GM12878 (cell line): ENCODE measurements at regions not wholly inside any gene's neighbourhood (a gene's known extent, or its start where the extent isn't known, plus 50 kb on each side); places are given as distances from the start of the nearest gene placed in this dataset.

Source experiments
- ATAC-seq: fragments of 200-7000 bp; cut with Tn5 transposase; 3 replicates; pipeline ENCODE4 v1.9.1; 2020; ENCODE audit warnings: mild to moderate bottlenecking, moderate library complexity
- BruUV-seq: library from RNA; stranded (reverse); fragments of 400-500 nt; replicated peaks from 2 replicates; lab custom pipeline; 2021; lab: Mats Ljungman, UMichigan
- CTCF ChIA-PET: fragments of 300-600 bp; sonication (Branson Sonifier 250); formaldehyde crosslinking; extraction: SDS; loops from one replicate; lab custom pipeline; 2021; ENCODE audit warnings: inconsistent platforms; lab: Yijun Ruan, JAX
- POLR2A ChIA-PET: fragments of 350-600 bp; formaldehyde crosslinking; extraction: SDS; loops from one replicate; lab custom pipeline; 2021; ENCODE audit warnings: inconsistent platforms; lab: Charles Lee
- RAD21 ChIA-PET: fragments of 300-600 bp; sonication (Branson Sonifier 250); formaldehyde crosslinking; loops from one replicate; lab custom pipeline; 2023; ENCODE audit warnings: antibody characterized with exemption; ENCODE audit not compliant: unreplicated experiment; lab: Charles Lee
- SMC1A ChIA-PET: fragments of 300-600 bp; sonication (Branson Sonifier 250); formaldehyde crosslinking; loops from one replicate; lab custom pipeline; 2023; ENCODE audit not compliant: unreplicated experiment, uncharacterized antibody; lab: Charles Lee
- DNase-seq: peaks from one replicate; pipeline ENCODE4 v3.0.0-alpha.2; 2011; ENCODE audit warnings: low read depth, low spot score
- FAIRE-seq: peaks from 3 replicates; lab custom pipeline; 2011; peaks lifted over from hg19 to GRCh38; lab: Jason Lieb, UNC
- H2AFZ ChIP-seq: 2 replicates; pipeline ENCODE4 v1.6.0; 2011; ENCODE audit warnings: low read depth, low read length, control low read depth; ENCODE audit not compliant: control insufficient read depth
- H3K27ac ChIP-seq: 2 replicates; pipeline ENCODE4 v1.5.1; 2011; ENCODE audit warnings: control low read depth; ENCODE audit not compliant: control insufficient read depth, insufficient read depth
- H3K27me3 ChIP-seq, 2 experiments: replicated peaks in 1 of 2; 2 replicates each; pipeline versions ENCODE4 v1.6.0 to v1.6.1; 2011; ENCODE audit warnings: low read length in 1 of 2; ENCODE audit not compliant: control insufficient read depth in 2 of 2, insufficient read depth in 2 of 2
- H3K36me3 ChIP-seq, 2 experiments: 2 replicates each; pipeline ENCODE4 v1.5.1; 2011; ENCODE audit warnings: low read length in 1 of 2; ENCODE audit not compliant: control insufficient read depth in 2 of 2, insufficient read depth in 2 of 2
- H3K4me1 ChIP-seq: 2 replicates; pipeline ENCODE4 v1.6.1; 2011; ENCODE audit warnings: mild to moderate bottlenecking, low read length, moderate library complexity, mixed read lengths; ENCODE audit not compliant: control insufficient read depth, insufficient read depth
- H3K4me2 ChIP-seq: 2 replicates; pipeline ENCODE4 v1.6.0; 2011; ENCODE audit warnings: control low read depth; ENCODE audit not compliant: control insufficient read depth, insufficient read depth
- H3K4me3 ChIP-seq: fragments of 200-600 bp; sonication (generic); 2 replicates; pipeline ENCODE4 v1.5.1; 2016
- H3K79me2 ChIP-seq: 2 replicates; pipeline ENCODE4 v1.6.0; 2011; ENCODE audit warnings: low read length; ENCODE audit not compliant: control insufficient read depth, insufficient read depth
- H3K9ac ChIP-seq: 2 replicates; pipeline ENCODE4 v1.8.0; 2011; ENCODE audit warnings: low read length, control low read depth, mixed read lengths; ENCODE audit not compliant: control insufficient read depth, insufficient read depth
- H3K9me3 ChIP-seq: replicated peaks from 3 replicates; pipeline ENCODE4 v1.5.1; 2011; ENCODE audit warnings: mild to moderate bottlenecking, low read length; ENCODE audit not compliant: control insufficient read depth, insufficient read depth
- H4K20me1 ChIP-seq: 2 replicates; pipeline ENCODE4 v1.6.0; 2011; ENCODE audit not compliant: control insufficient read depth, insufficient read depth
- CBX5 ChIP-seq: sonication (generic); IDR thresholded peaks from 2 replicates; pipeline ENCODE4 v1.6.1; 2016; ENCODE audit warnings: low read depth, moderate library complexity, mild to moderate bottlenecking, inconsistent platforms
- ESRRA ChIP-seq: IDR thresholded peaks from 2 replicates; pipeline ENCODE4 v1.6.1; 2012; ENCODE audit warnings: mild to moderate bottlenecking, low read length, improper control_type of control experiment
- EZH2 ChIP-seq: IDR thresholded peaks from 2 replicates; pipeline ENCODE4 v1.6.1; 2012; ENCODE audit warnings: low read depth, mild to moderate bottlenecking, control low read depth, inconsistent platforms, low read length, borderline replicate concordance; ENCODE audit not compliant: control insufficient read depth
- MXI1 ChIP-seq: fragments of 150-350 bp; IDR thresholded peaks from 2 replicates; pipeline ENCODE4 v1.6.1; 2011; ENCODE audit warnings: low read depth, mild to moderate bottlenecking, inconsistent platforms, low read length, improper control_type of control experiment
- MYC ChIP-seq: IDR thresholded peaks from 2 replicates; pipeline ENCODE4 v1.6.1; 2011; ENCODE audit warnings: mild to moderate bottlenecking, low read length, moderate library complexity, inconsistent platforms; ENCODE audit not compliant: insufficient read depth, insufficient replicate concordance, insufficient read length, severe bottlenecking
- RUNX3 ChIP-seq: IDR thresholded peaks from 2 replicates; pipeline ENCODE4 v1.6.1; 2012; ENCODE audit warnings: low read length, inconsistent platforms
- SMAD1 ChIP-seq: fragments of 450-650 bp; IDR thresholded peaks from 2 replicates; pipeline ENCODE4 v1.6.1; 2018; ENCODE audit warnings: mild to moderate bottlenecking, low read depth; ENCODE audit not compliant: partially characterized antibody
- SMARCA5 ChIP-seq: fragments of 450-650 bp; IDR thresholded peaks from 2 replicates; pipeline ENCODE4 v1.6.1; 2017; ENCODE audit warnings: mild to moderate bottlenecking
- ZNF24 ChIP-seq: fragments of 450-650 bp; IDR thresholded peaks from 2 replicates; pipeline ENCODE4 v1.6.1; 2017; ENCODE audit warnings: antibody characterized with exemption, mild to moderate bottlenecking
- ZNF274 ChIP-seq: IDR thresholded peaks from one replicate; pipeline ENCODE4 v1.8.0; 2011; ENCODE audit not compliant: insufficient read length, insufficient read depth
- WGBS: methylation state at CpG from one replicate; pipeline ENCODE4 v1.1.6; 2016; ENCODE audit warnings: low lambda C conversion rate; ENCODE audit not compliant: insufficient replicate concordance, insufficient coverage; ENCODE audit errors: missing lambda C conversion rate; 5-methylcytosine and 5-hydroxymethylcytosine counted together
- in situ Hi-C: fragments of 300-500 bp; cut with MboI; formaldehyde crosslinking; loops from 9 replicates; pipeline ENCODE4 v1.14.3; 2018; ENCODE audit warnings: mixed read lengths
- intact Hi-C: fragments of 100-400 bp; cut with micrococcal nuclease; formaldehyde crosslinking; loops from one replicate; pipeline ENCODE4 v1.14.2; 2022; ENCODE audit not compliant: unreplicated experiment
- TF ChIP-seq, protein P1 (sequence below): IDR thresholded peaks from 2 replicates; pipeline ENCODE4 v1.6.1; 2011; ENCODE audit warnings: mild to moderate bottlenecking, low read depth, low read length, moderate library complexity; ENCODE audit not compliant: insufficient replicate concordance
- TF ChIP-seq, protein P2 (sequence below): fragments of 450-650 bp; IDR thresholded peaks from 2 replicates; pipeline ENCODE4 v1.6.1; 2017; ENCODE audit warnings: low read depth, mild to moderate bottlenecking, moderate library complexity
- TF ChIP-seq, protein P3 (sequence below): fragments of 450-650 bp; conservative IDR thresholded peaks from 2 replicates; pipeline ENCODE4 v1.6.1; 2017; ENCODE audit warnings: mild to moderate bottlenecking, moderate library complexity
- TF ChIP-seq, protein P4 (sequence below): fragments of 450-650 bp; IDR thresholded peaks from 2 replicates; pipeline ENCODE4 v1.6.1; 2016; ENCODE audit warnings: mild to moderate bottlenecking
- TF ChIP-seq, protein P5 (sequence below): IDR thresholded peaks from 2 replicates; pipeline ENCODE4 v1.6.1; 2011; ENCODE audit warnings: borderline replicate concordance, low read depth, mild to moderate bottlenecking, moderate library complexity, mixed read lengths, low read length; ENCODE audit not compliant: insufficient read depth; ENCODE audit errors: extremely low read length

DNA sequence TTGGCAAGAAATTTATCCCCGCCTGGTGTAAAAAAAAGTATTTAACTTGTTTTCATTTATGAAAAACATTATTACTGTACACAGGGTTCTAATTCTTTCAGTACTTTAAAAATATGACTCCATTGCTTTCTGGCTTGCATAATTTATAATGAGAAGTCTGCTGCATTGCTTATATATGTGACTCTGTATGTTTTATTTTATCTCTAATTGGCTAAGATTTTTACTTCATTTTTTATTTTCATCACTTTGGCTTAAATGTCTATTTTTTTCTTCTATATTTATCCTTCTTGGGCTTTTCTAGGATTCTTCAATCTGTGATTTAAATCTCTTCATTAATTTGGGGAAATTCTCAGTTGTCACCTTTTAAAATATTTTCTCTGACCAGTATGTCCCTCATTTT is 636.6 kb upstream of the NR2F2 start:
- TF ChIP-seq CBX5: peak; percentile 74; the same call in 1 of the 2 replicates
- TF ChIP-seq ZNF24: no peak
- no peak for TF ChIP-seq MXI1
- no peak for TF ChIP-seq MYC
- no peak for TF ChIP-seq RUNX3
- TF ChIP-seq, protein P1, sequence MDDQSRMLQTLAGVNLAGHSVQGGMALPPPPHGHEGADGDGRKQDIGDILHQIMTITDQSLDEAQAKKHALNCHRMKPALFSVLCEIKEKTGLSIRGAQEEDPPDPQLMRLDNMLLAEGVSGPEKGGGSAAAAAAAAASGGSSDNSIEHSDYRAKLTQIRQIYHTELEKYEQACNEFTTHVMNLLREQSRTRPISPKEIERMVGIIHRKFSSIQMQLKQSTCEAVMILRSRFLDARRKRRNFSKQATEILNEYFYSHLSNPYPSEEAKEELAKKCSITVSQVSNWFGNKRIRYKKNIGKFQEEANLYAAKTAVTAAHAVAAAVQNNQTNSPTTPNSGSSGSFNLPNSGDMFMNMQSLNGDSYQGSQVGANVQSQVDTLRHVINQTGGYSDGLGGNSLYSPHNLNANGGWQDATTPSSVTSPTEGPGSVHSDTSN: no peak
- TF ChIP-seq, protein P2, sequence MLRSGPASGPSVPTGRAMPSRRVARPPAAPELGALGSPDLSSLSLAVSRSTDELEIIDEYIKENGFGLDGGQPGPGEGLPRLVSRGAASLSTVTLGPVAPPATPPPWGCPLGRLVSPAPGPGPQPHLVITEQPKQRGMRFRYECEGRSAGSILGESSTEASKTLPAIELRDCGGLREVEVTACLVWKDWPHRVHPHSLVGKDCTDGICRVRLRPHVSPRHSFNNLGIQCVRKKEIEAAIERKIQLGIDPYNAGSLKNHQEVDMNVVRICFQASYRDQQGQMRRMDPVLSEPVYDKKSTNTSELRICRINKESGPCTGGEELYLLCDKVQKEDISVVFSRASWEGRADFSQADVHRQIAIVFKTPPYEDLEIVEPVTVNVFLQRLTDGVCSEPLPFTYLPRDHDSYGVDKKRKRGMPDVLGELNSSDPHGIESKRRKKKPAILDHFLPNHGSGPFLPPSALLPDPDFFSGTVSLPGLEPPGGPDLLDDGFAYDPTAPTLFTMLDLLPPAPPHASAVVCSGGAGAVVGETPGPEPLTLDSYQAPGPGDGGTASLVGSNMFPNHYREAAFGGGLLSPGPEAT: peak; percentile 71; the same call in 1 of the 2 replicates
- TF ChIP-seq, protein P3, sequence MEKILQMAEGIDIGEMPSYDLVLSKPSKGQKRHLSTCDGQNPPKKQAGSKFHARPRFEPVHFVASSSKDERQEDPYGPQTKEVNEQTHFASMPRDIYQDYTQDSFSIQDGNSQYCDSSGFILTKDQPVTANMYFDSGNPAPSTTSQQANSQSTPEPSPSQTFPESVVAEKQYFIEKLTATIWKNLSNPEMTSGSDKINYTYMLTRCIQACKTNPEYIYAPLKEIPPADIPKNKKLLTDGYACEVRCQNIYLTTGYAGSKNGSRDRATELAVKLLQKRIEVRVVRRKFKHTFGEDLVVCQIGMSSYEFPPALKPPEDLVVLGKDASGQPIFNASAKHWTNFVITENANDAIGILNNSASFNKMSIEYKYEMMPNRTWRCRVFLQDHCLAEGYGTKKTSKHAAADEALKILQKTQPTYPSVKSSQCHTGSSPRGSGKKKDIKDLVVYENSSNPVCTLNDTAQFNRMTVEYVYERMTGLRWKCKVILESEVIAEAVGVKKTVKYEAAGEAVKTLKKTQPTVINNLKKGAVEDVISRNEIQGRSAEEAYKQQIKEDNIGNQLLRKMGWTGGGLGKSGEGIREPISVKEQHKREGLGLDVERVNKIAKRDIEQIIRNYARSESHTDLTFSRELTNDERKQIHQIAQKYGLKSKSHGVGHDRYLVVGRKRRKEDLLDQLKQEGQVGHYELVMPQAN: no peak
- no peak for TF ChIP-seq SMAD1
- TF ChIP-seq EZH2: no peak
- TF ChIP-seq, protein P4, sequence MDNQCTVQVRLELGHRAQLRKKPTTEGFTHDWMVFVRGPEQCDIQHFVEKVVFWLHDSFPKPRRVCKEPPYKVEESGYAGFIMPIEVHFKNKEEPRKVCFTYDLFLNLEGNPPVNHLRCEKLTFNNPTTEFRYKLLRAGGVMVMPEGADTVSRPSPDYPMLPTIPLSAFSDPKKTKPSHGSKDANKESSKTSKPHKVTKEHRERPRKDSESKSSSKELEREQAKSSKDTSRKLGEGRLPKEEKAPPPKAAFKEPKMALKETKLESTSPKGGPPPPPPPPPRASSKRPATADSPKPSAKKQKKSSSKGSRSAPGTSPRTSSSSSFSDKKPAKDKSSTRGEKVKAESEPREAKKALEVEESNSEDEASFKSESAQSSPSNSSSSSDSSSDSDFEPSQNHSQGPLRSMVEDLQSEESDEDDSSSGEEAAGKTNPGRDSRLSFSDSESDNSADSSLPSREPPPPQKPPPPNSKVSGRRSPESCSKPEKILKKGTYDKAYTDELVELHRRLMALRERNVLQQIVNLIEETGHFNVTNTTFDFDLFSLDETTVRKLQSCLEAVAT: peak; percentile 31; the same call in 1 of the 2 replicates
- TF ChIP-seq, protein P5, sequence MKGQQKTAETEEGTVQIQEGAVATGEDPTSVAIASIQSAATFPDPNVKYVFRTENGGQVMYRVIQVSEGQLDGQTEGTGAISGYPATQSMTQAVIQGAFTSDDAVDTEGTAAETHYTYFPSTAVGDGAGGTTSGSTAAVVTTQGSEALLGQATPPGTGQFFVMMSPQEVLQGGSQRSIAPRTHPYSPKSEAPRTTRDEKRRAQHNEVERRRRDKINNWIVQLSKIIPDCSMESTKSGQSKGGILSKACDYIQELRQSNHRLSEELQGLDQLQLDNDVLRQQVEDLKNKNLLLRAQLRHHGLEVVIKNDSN: no peak
- TF ChIP-seq ESRRA: no peak
- no peak for TF ChIP-seq SMARCA5
- TF ChIP-seq ZNF274: no peak
- BruUV-seq: no TSS peak
- FAIRE-seq (peak; percentile 27), ATAC-seq (no peak), DNase-seq (no peak)
- ChIA-PET POLR2A (no interaction called here), CTCF (no interaction called here), SMC1A (no interaction called here), RAD21 (no interaction called here)
- in situ Hi-C loops: no loop called here
- intact Hi-C loops: no loop called here
- no peaks in the 10 kb centered on the region for H3K79me2 ChIP-seq
- H2AFZ ChIP-seq: no peak overlapping the region
- H3K4me2 ChIP-seq: no peak overlapping the region
- H3K4me3 ChIP-seq: no peak overlapping the region
- H3K27me3 ChIP-seq: no peaks in the 10 kb centered on the region
- no peaks in the 10 kb centered on the region for H3K36me3 ChIP-seq
- no peaks in the 10 kb centered on the region for H4K20me1 ChIP-seq
- H3K4me1 ChIP-seq: no peaks in the 10 kb centered on the region
- peaks cover 2% of the 10 kb centered on the region for H3K9me3 ChIP-seq
- H3K9ac ChIP-seq: no peak overlapping the region
- H3K27ac ChIP-seq: no peak overlapping the region
- WGBS: 59% methylated on average over 1 of the region's 1 CpG
